ENCODE measurements at regions not wholly inside any gene's neighbourhood (a gene's known extent, or its start where the extent isn't known, plus 50 kb on each side); places are given as distances from the start of the nearest gene placed in this dataset.

GRCh38 chr17:68152161-68152571 lies 95.7 kb upstream of the AMZ2 start:
- TF ChIP-seq ZFAT (CRISPR knock-in tag; conservative IDR thresholded peaks at IDR 0.05) (no peak), CEBPZ (IDR thresholded peaks at IDR 0.05; ENCODE audit: low read length) (no peak), BRCA1 (CRISPR knock-in tag; IDR thresholded peaks at IDR 0.05) (no peak), CTCF (CRISPR knock-in tag; IDR thresholded peaks at IDR 0.05) (no peak), ZSCAN30 (CRISPR knock-in tag; IDR thresholded peaks at IDR 0.05) (no peak), ZNF766 (CRISPR knock-in tag; IDR thresholded peaks at IDR 0.05; ENCODE audit: borderline replicate concordance) (no peak), ZNF274 (CRISPR knock-in tag; IDR thresholded peaks at IDR 0.05) (no peak), EZH2 (conservative IDR thresholded peaks at IDR 0.05; ENCODE audit: low read depth, low read length) (no peak), ARNTL (CRISPR knock-in tag; IDR thresholded peaks at IDR 0.05) (no peak), ZBTB49 (CRISPR knock-in tag; IDR thresholded peaks at IDR 0.05; ENCODE audit: borderline replicate concordance) (no peak), FOSL1 (CRISPR knock-in tag; IDR thresholded peaks at IDR 0.05; ENCODE audit: borderline replicate concordance) (no peak), POLR2A (IDR thresholded peaks at IDR 0.05; ENCODE audit: insufficient read depth in 1 of 2, low read depth in 2 of 2, low read length in 2 of 2) (no peak), HOXA3 (CRISPR knock-in tag; IDR thresholded peaks at IDR 0.05) (no peak), ZFP1 (CRISPR knock-in tag; IDR thresholded peaks at IDR 0.05) (no peak)

All from HepG2 (cell line).